ENCODE measurements at regions not wholly inside any gene's neighbourhood (a gene's known extent, or its start where the extent isn't known, plus 50 kb on each side); places are given as distances from the start of the nearest gene placed in this dataset.

DNA sequence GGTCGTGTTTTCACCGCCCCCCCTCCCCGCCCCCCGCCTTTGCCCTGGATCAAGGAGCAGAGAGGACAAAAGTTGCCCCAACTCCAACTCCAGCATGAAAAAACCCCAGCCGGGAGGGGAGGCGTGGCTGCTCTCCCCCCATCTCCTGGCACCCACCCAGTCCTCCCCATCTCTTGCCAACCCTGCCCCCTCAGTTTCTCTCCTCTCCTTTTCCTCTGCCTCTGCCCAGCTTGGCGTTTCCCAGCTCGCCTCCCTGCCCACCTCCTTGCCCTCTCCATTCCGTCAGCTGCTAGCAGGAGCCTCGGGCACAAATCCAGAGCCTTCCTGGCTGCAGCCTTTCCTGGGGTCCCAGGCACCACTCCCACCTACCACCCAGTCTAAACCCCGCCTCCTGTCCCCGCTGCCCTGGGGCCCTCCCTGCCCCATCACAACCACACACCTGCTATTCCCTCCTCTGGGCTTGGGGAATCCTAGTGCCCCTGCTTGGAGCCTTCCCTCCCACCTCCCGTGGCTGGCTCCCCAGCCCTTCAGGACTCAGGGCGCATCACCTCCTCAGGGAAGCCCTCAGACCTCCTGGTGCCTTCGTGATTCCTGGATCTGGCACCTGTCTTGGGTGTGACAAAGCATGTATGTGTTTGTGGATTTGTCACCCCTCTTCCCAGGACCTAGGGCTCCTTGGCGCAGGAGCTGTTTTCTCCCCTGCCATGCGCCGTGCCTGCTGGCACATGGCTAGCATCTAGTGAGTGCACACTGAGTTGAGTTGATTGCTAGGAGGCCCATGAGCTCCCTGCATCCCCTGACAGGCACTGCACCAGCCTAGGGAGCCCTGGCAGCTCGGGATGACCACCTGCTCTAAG lies 209.1 kb downstream of the TFCP2L1 start:
- no peak for TF ChIP-seq POLR2G (IDR thresholded peaks at IDR 0.05; ENCODE audit: low read depth, low read length)
- H3K36me3 ChIP-seq (replicated peaks in 1 of 2; ENCODE audit: control insufficient read depth in 1 of 2, insufficient read depth in 2 of 2, low read length in 2 of 2): no peaks in the 10 kb centered on the region
- no peak for FAIRE-seq
- no peak for ATAC-seq
- no peak for DNase-seq (ENCODE audit: low spot score)
- H4K20me1 ChIP-seq (ENCODE audit: insufficient read depth, low read length): peaks cover 10% of the 10 kb centered on the region; the same call in 1 of the 2 replicates
- H3K4me3 ChIP-seq (replicated peaks in 1 of 3; ENCODE audit: insufficient read depth in 1 of 3, low read depth in 2 of 3, low read length in 3 of 3): no peak overlapping the region
- H3K9ac ChIP-seq (ENCODE audit: insufficient read depth, low read depth, low read length): no peak overlapping the region
- CTCF ChIA-PET (ENCODE audit: low intra/inter-chr PET ratio, low total read pairs): no interaction called here
- H3K27me3 ChIP-seq (ENCODE audit: control insufficient read depth in 1 of 2, insufficient read depth in 2 of 2, low read length in 2 of 2): peaks cover 24 to 90% of the 10 kb centered on the region in 2 experiments
- H3K4me1 ChIP-seq (ENCODE audit: insufficient read depth, low read length): 0 out of 2 replicates have a peak, but pooled peaks cover 5% of the 10 kb centered on the region
- H3K9me3 ChIP-seq (ENCODE audit: low read length): no peaks in the 10 kb centered on the region
- POLR2A ChIA-PET: no interaction called here
- in situ Hi-C loops (cut with HindIII; ENCODE audit: extremely low pct_ligation_motif_present, low pct_unique_long_range_greater_than_20kb): loop anchor here (5.0 to 10.0 kb wide), 2 partner anchors 379 to 741 kb away; no protein-coding TSS in a partner anchor
- no peak overlapping the region for H3K4me2 ChIP-seq (ENCODE audit: low read depth, low read length)
- H3K79me2 ChIP-seq (ENCODE audit: insufficient read depth, low read length): no peaks in the 10 kb centered on the region
- no peak overlapping the region for H3K27ac ChIP-seq (ENCODE audit: extremely low read length, insufficient read depth, low read length)
- H2AFZ ChIP-seq (ENCODE audit: low read length): no peak overlapping the region
- 12% methylated on average over 18 of the region's 19 CpGs for WGBS (ENCODE audit: low lambda C conversion rate)
- no TSS peak for BruUV-seq (replicated peaks)
- intact Hi-C loops (cut with micrococcal nuclease; ENCODE audit: unreplicated experiment): no loop called here

DNA sequence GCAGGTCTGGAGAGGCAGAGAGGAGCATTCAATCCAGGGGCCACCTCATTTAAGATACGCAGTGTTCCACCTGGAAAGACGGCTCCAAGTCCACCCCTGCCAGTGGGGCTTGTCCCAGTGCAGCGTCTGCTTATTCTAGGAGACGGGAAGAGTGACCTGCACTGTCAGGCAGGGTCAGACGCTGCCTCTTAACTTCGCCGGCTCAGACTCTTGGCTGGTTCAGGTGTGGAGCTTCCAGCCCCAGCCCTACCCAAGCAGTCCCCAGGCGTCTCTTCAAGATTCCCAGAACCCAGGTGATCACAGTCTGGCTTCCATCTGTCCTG lies 208.5 kb downstream of the TFCP2L1 start:
- WGBS (ENCODE audit: low lambda C conversion rate): 0% methylated on average over 2 of the region's 8 CpGs
- CTCF ChIA-PET (ENCODE audit: low intra/inter-chr PET ratio, low total read pairs): interaction anchor here (2.3 kb wide), 1 partner anchor 381 kb away, joined by 9 read pairs; no protein-coding TSS in a partner anchor

More for the DNA sequence above, 208.5 kb downstream of the TFCP2L1 start:
- intact Hi-C loops (cut with micrococcal nuclease; ENCODE audit: unreplicated experiment): no loop called here
- FAIRE-seq (no peak), DNase-seq (ENCODE audit: low spot score) (no peak), ATAC-seq (no peak)
- TF ChIP-seq NAIF1 (CRISPR knock-in tag; IDR thresholded peaks at IDR 0.05; ENCODE audit: borderline replicate concordance) (no peak), NR1H2 (CRISPR knock-in tag; IDR thresholded peaks at IDR 0.05; ENCODE audit: borderline replicate concordance, low read depth) (no peak), ZSCAN9 (CRISPR knock-in tag; IDR thresholded peaks at IDR 0.05; ENCODE audit: borderline replicate concordance) (no peak)
- BruUV-seq (replicated peaks): no TSS peak
- Histone ChIP-seq H3K36me3 (replicated peaks in 1 of 2; ENCODE audit: control insufficient read depth in 1 of 2, insufficient read depth in 2 of 2, low read length in 2 of 2) (no peaks in the 10 kb centered on the region), H3K4me3 (replicated peaks in 1 of 3; ENCODE audit: insufficient read depth in 1 of 3, low read depth in 2 of 3, low read length in 3 of 3) (no peak overlapping the region), H2AFZ (ENCODE audit: low read length) (no peak overlapping the region), H3K79me2 (ENCODE audit: insufficient read depth, low read length) (no peaks in the 10 kb centered on the region), H3K27me3 (ENCODE audit: control insufficient read depth in 1 of 2, insufficient read depth in 2 of 2, low read length in 2 of 2) (peaks cover 24 to 85% of the 10 kb centered on the region in 2 experiments), H3K9me3 (ENCODE audit: low read length) (no peaks in the 10 kb centered on the region), H3K4me1 (ENCODE audit: insufficient read depth, low read length) (0 out of 2 replicates have a peak, but pooled peaks cover 5% of the 10 kb centered on the region), H3K4me2 (ENCODE audit: low read depth, low read length) (no peak overlapping the region), H3K27ac (ENCODE audit: extremely low read length, insufficient read depth, low read length) (no peak overlapping the region), H4K20me1 (ENCODE audit: insufficient read depth, low read length) (peaks cover 10% of the 10 kb centered on the region; the same call in 1 of the 2 replicates), H3K9ac (ENCODE audit: insufficient read depth, low read depth, low read length) (no peak overlapping the region)
- POLR2A ChIA-PET: no interaction called here
- in situ Hi-C loops (cut with HindIII; ENCODE audit: extremely low pct_ligation_motif_present, low pct_unique_long_range_greater_than_20kb): loop anchor here (5.0 to 10.0 kb wide), 2 partner anchors 379 to 742 kb away; no protein-coding TSS in a partner anchor

Measured in HepG2 (cell line).